H1 (cell line): ENCODE measurements at regions not wholly inside any gene's neighbourhood (a gene's known extent, or its start where the extent isn't known, plus 50 kb on each side); places are given as distances from the start of the nearest gene placed in this dataset.

Source experiments
- JUN ChIP-seq: IDR thresholded peaks from 2 replicates; pipeline ENCODE4 v1.6.1; 2011; ENCODE audit warnings: low read depth, mild to moderate bottlenecking, improper control_type of control experiment, low read length
- POLR2AphosphoS5 ChIP-seq: IDR thresholded peaks from 2 replicates; pipeline ENCODE4 v1.6.1; 2011; ENCODE audit warnings: low read depth, low read length
- SUZ12 ChIP-seq: fragments of 200-600 bp; sonication (generic); IDR thresholded peaks from 2 replicates; pipeline ENCODE4 v1.6.1; 2012; ENCODE audit warnings: mild to moderate bottlenecking, inconsistent platforms, low read length, moderate library complexity, mixed read lengths

- no peak for TF ChIP-seq JUN
- no peak for TF ChIP-seq POLR2AphosphoS5
- no peak for TF ChIP-seq SUZ12
Observed at GRCh38 chr11:32171445-32171844, 80.6 kb downstream of the RCN1 start (continued).
